ENCODE measurements at regions not wholly inside any gene's neighbourhood (a gene's known extent, or its start where the extent isn't known, plus 50 kb on each side); places are given as distances from the start of the nearest gene placed in this dataset.
"Not testable (repeated sequence)": the region's sequence is repeated elsewhere in the genome, so short reads cannot be mapped to it uniquely, and the experiment has no call there.

GRCh38 chr10:124176349-124177179, 83.2 kb upstream of the CHST15 start:
- DNase-seq, result no peak

GRCh38 chr10:124175701-124176348, 82.4 kb upstream of the CHST15 start:
- DNase-seq, result no peak

- no peak for DNase-seq
These were observed 81.6 kb upstream of the CHST15 start for GRCh38 chr10:124174673-124175645.

GRCh38 chr10:124174071-124174566, 80.7 kb upstream of the CHST15 start:
- no peak for DNase-seq

- DNase-seq, result no peak
These were observed 80.0 kb upstream of the CHST15 start for GRCh38 chr10:124173298-124173900.

- DNase-seq, result no peak
These were observed 79.0 kb upstream of the CHST15 start for GRCh38 chr10:124172181-124172916.

- DNase-seq, result no peak
These were observed 78.2 kb upstream of the CHST15 start for GRCh38 chr10:124171561-124171960.

GRCh38 chr10:124170631-124171030, 77.2 kb upstream of the CHST15 start:
- DNase-seq, result no peak

- no peak for DNase-seq
These were observed 75.8 kb upstream of the CHST15 start for GRCh38 chr10:124168991-124169802.

- no peak for DNase-seq
These were observed 75.2 kb upstream of the CHST15 start for GRCh38 chr10:124168581-124168980.

GRCh38 chr10:124167925-124168324, 74.5 kb upstream of the CHST15 start:
- not testable (repeated sequence) for DNase-seq

GRCh38 chr10:124166431-124167125, 73.2 kb upstream of the CHST15 start:
- no peak for DNase-seq

GRCh38 chr10:124165827-124166226, 72.4 kb upstream of the CHST15 start:
- no peak for DNase-seq

GRCh38 chr10:124165311-124165710, 71.9 kb upstream of the CHST15 start:
- no peak for DNase-seq

- DNase-seq, result no peak
These were observed 70.9 kb upstream of the CHST15 start for GRCh38 chr10:124164264-124164663.

- no peak for DNase-seq
These were observed 69.5 kb upstream of the CHST15 start for GRCh38 chr10:124162774-124163354.

- no peak for DNase-seq
These were observed 68.7 kb upstream of the CHST15 start for GRCh38 chr10:124162136-124162535.

- no peak for DNase-seq
These were observed 68.2 kb upstream of the CHST15 start for GRCh38 chr10:124161601-124162000.

- DNase-seq, result no peak
These were observed 67.7 kb upstream of the CHST15 start for GRCh38 chr10:124160943-124161582.

All from NCI-H1436 (cell line).